HFFc6 (cell line): ENCODE measurements at regions not wholly inside any gene's neighbourhood (a gene's known extent, or its start where the extent isn't known, plus 50 kb on each side); places are given as distances from the start of the nearest gene placed in this dataset.

Source experiments
- DNase-seq: peaks from one replicate; pipeline ENCODE4 v3.0.0-alpha.2; 2018
- H3K27ac Mint-ChIP-seq: 2 replicates; pipeline ENCODE4 v1.8.0; 2020; ENCODE audit warnings: mild to moderate bottlenecking, mixed read lengths
- H3K27me3 Mint-ChIP-seq: 2 replicates; pipeline ENCODE4 v1.8.0; 2021; ENCODE audit warnings: mild to moderate bottlenecking, moderate library complexity, mixed read lengths; ENCODE audit not compliant: insufficient read depth
- H3K36me3 Mint-ChIP-seq: 2 replicates; pipeline ENCODE4 v1.8.0; 2021; ENCODE audit warnings: low read depth, mixed read lengths
- H3K4me1 Mint-ChIP-seq: 2 replicates; pipeline ENCODE4 v1.8.0; 2020; ENCODE audit warnings: low read depth, mixed read lengths
- H3K4me3 Mint-ChIP-seq: 2 replicates; pipeline ENCODE4 v1.8.0; 2020; ENCODE audit warnings: mild to moderate bottlenecking, moderate library complexity, mixed read lengths
- H3K9me3 Mint-ChIP-seq: 2 replicates; pipeline ENCODE4 v1.8.0; 2020; ENCODE audit warnings: mild to moderate bottlenecking, mixed read lengths
- CTCF ChIP-seq: fragments of 200-600 bp; sonication (generic); IDR thresholded peaks from 2 replicates; pipeline ENCODE4 v1.5.0; 2021; ENCODE audit warnings: antibody characterized with exemption, mild to moderate bottlenecking

- TF ChIP-seq CTCF, result no peak
- no peaks in the 10 kb centered on the region; the same call in none of the 2 replicates for H3K27me3 Mint-ChIP-seq
- peak; percentile 69 for DNase-seq
- H3K4me1 Mint-ChIP-seq, result peaks cover 29% of the 10 kb centered on the region; the same call in 1 of the 2 replicates
- H3K9me3 Mint-ChIP-seq, result peaks cover 9% of the 10 kb centered on the region; the same call in 1 of the 2 replicates
- H3K27ac Mint-ChIP-seq, result peak overlapping the region; percentile 68; the same call in 1 of the 2 replicates
- H3K36me3 Mint-ChIP-seq, result no peaks in the 10 kb centered on the region
- no peak overlapping the region for H3K4me3 Mint-ChIP-seq
These were observed 227.0 kb downstream of the DRD1 start for GRCh38 chr5:175216991-175217390.

GRCh38 chr5:175215906-175216305, 228.1 kb downstream of the DRD1 start:
- peaks cover 14% of the 10 kb centered on the region; the same call in 1 of the 2 replicates for H3K9me3 Mint-ChIP-seq

GRCh38 chr5:175214152-175214551, 229.8 kb downstream of the DRD1 start:
- H3K36me3 Mint-ChIP-seq, result no peaks in the 10 kb centered on the region
- peaks cover 18% of the 10 kb centered on the region; the same call in 1 of the 2 replicates for H3K9me3 Mint-ChIP-seq
- H3K27me3 Mint-ChIP-seq, result peaks cover 6% of the 10 kb centered on the region
- H3K4me1 Mint-ChIP-seq, result peaks cover 20% of the 10 kb centered on the region; the same call in 1 of the 2 replicates
- peak; percentile 87 for DNase-seq
- no peak overlapping the region for H3K4me3 Mint-ChIP-seq
- H3K27ac Mint-ChIP-seq, result no peak overlapping the region; the same call in 1 of the 2 replicates
- no peak for TF ChIP-seq CTCF

More at GRCh38 chr5:175215906-175216305, 228.1 kb downstream of the DRD1 start:
- Mint-ChIP-seq H3K4me1 (peaks cover 29% of the 10 kb centered on the region; the same call in 1 of the 2 replicates), H3K36me3 (no peaks in the 10 kb centered on the region), H3K4me3 (no peak overlapping the region), H3K27ac (no peak overlapping the region), H3K27me3 (no peaks in the 10 kb centered on the region; the same call in none of the 2 replicates)
- no peak for TF ChIP-seq CTCF
- DNase-seq, result no peak

GRCh38 chr5:175211956-175212756, 231.8 kb downstream of the DRD1 start:
- no peak for TF ChIP-seq CTCF
- H3K36me3 Mint-ChIP-seq, result no peaks in the 10 kb centered on the region
- H3K9me3 Mint-ChIP-seq, result peaks cover 29% of the 10 kb centered on the region; the same call in 1 of the 2 replicates
- H3K27me3 Mint-ChIP-seq, result peaks cover 14% of the 10 kb centered on the region
- no peak overlapping the region for H3K27ac Mint-ChIP-seq
- no peak overlapping the region for H3K4me3 Mint-ChIP-seq
- H3K4me1 Mint-ChIP-seq, result peaks cover 18% of the 10 kb centered on the region; the same call in 1 of the 2 replicates
- no peak for DNase-seq

- Mint-ChIP-seq H3K4me1 (peaks cover 1% of the 10 kb centered on the region; the same call in 1 of the 2 replicates), H3K27me3 (peaks cover 16% of the 10 kb centered on the region), H3K9me3 (peaks cover 27% of the 10 kb centered on the region; the same call in 1 of the 2 replicates), H3K36me3 (0 out of 2 replicates have a peak, but pooled peaks cover 5% of the 10 kb centered on the region), H3K27ac (no peak overlapping the region), H3K4me3 (no peak overlapping the region)
- no peak for TF ChIP-seq CTCF
- DNase-seq, result no peak
These were observed 236.5 kb downstream of the DRD1 start for GRCh38 chr5:175207321-175208040.
